ENCODE measurements at regions not wholly inside any gene's neighbourhood (a gene's known extent, or its start where the extent isn't known, plus 50 kb on each side); places are given as distances from the start of the nearest gene placed in this dataset.
"Not testable (repeated sequence)": the region's sequence is repeated elsewhere in the genome, so short reads cannot be mapped to it uniquely, and the experiment has no call there.

- in situ Hi-C loops (cut with MboI); H3K4me1 ChIP-seq (replicated peaks in 1 of 2; ENCODE audit: control insufficient read depth in 2 of 2, insufficient read depth in 2 of 2, low read length in 2 of 2); H3K9me3 ChIP-seq (replicated peaks; ENCODE audit: control insufficient read depth, insufficient read depth, low read depth, low read length); H3K27ac ChIP-seq (ENCODE audit: extremely low read depth, low read depth, low read length); BruUV-seq (replicated peaks); H3K79me2 ChIP-seq (ENCODE audit: control insufficient read depth, insufficient read depth, low read length); intact Hi-C loops (cut with micrococcal nuclease); H2AFZ ChIP-seq (ENCODE audit: low read depth, low read length); H3K36me3 ChIP-seq (ENCODE audit: control insufficient read depth, insufficient read depth, low read length); H3K27me3 ChIP-seq (ENCODE audit: control insufficient read depth in 2 of 2, insufficient read depth in 2 of 2, low read length in 2 of 2); H3K4me3 ChIP-seq; H4K20me1 ChIP-seq (replicated peaks; ENCODE audit: control insufficient read depth, insufficient read depth, low read length); H3K9ac ChIP-seq (ENCODE audit: insufficient read depth in 1 of 2, low read depth in 2 of 2, low read length in 2 of 2); FAIRE-seq; POLR2A ChIA-PET; H3K9me1 ChIP-seq (ENCODE audit: control insufficient read depth, insufficient read depth, low read length); H3K4me2 ChIP-seq (ENCODE audit: insufficient read depth, low read length); CTCF ChIA-PET (ENCODE audit: low intra/inter-chr PET ratio); ATAC-seq; DNase-seq (ENCODE audit: extremely low read depth in 1 of 4, low spot score in 3 of 4): not testable (repeated sequence)
- peak; percentile 9 for TF ChIP-seq ZNF146 (CRISPR knock-in tag; IDR thresholded peaks at IDR 0.05; ENCODE audit: unreplicated experiment)
These were observed 171.0 kb upstream of the CCNH start for GRCh38 chr5:87583704-87584103.

- no TSS peak for BruUV-seq (replicated peaks)
- POLR2A ChIA-PET, result no interaction called here
- no peak overlapping the region for H3K4me2 ChIP-seq (ENCODE audit: insufficient read depth, low read length)
- H3K27me3 ChIP-seq (ENCODE audit: control insufficient read depth in 2 of 2, insufficient read depth in 2 of 2, low read length in 2 of 2), result no peaks in the 10 kb centered on the region
- in situ Hi-C loops (cut with MboI) (no loop called here), intact Hi-C loops (cut with micrococcal nuclease) (no loop called here)
- H3K27ac ChIP-seq (ENCODE audit: extremely low read depth, low read depth, low read length), result no peak overlapping the region
- no peaks in the 10 kb centered on the region for H3K9me1 ChIP-seq (ENCODE audit: control insufficient read depth, insufficient read depth, low read length)
- H4K20me1 ChIP-seq (replicated peaks; ENCODE audit: control insufficient read depth, insufficient read depth, low read length), result no peaks in the 10 kb centered on the region
- H3K79me2 ChIP-seq (ENCODE audit: control insufficient read depth, insufficient read depth, low read length), result no peaks in the 10 kb centered on the region
- no peaks in the 10 kb centered on the region for H3K36me3 ChIP-seq (ENCODE audit: control insufficient read depth, insufficient read depth, low read length)
- CTCF ChIA-PET (ENCODE audit: low intra/inter-chr PET ratio), result no interaction called here
- 6% methylated on average over 4 of the region's 4 CpGs for WGBS (ENCODE audit: insufficient coverage, low coverage, missing lambda C conversion rate)
- no peak for FAIRE-seq
- no peaks in the 10 kb centered on the region for H3K4me1 ChIP-seq (replicated peaks in 1 of 2; ENCODE audit: control insufficient read depth in 2 of 2, insufficient read depth in 2 of 2, low read length in 2 of 2)
- TF ChIP-seq ZNF589 (CRISPR knock-in tag; IDR thresholded peaks at IDR 0.05; ENCODE audit: low read depth) (no peak), PML (IDR thresholded peaks at IDR 0.05; ENCODE audit: low read length) (no peak), FIP1L1 (IDR thresholded peaks at IDR 0.05; ENCODE audit: low read depth, low read length, poor library complexity, severe bottlenecking) (no peak), ZBTB17 (CRISPR knock-in tag; IDR thresholded peaks at IDR 0.05) (no peak), BRD9 (IDR thresholded peaks at IDR 0.05; ENCODE audit: low read depth, partially characterized antibody) (no peak), FOXA3 (CRISPR knock-in tag; conservative IDR thresholded peaks at IDR 0.05 in 1 of 2, IDR thresholded peaks at IDR 0.05 in 1 of 2) (no peak), ZNF79 (CRISPR knock-in tag; IDR thresholded peaks at IDR 0.05; ENCODE audit: low read depth) (no peak), NUFIP1 (IDR thresholded peaks at IDR 0.05; ENCODE audit: partially characterized antibody) (no peak), DACH1 (IDR thresholded peaks at IDR 0.05; ENCODE audit: partially characterized antibody) (no peak), POLR3G (IDR thresholded peaks at IDR 0.05; ENCODE audit: extremely low read depth, insufficient read length, insufficient replicate concordance) (no peak), TEAD2 (tag; IDR thresholded peaks at IDR 0.05) (no peak), ZNF507 (tag; conservative IDR thresholded peaks at IDR 0.05) (no peak), ZNF239 (CRISPR knock-in tag; IDR thresholded peaks at IDR 0.05) (no peak), HNRNPUL1 (IDR thresholded peaks at IDR 0.05; ENCODE audit: low read length) (no peak), MXI1 (IDR thresholded peaks at IDR 0.05; ENCODE audit: low read depth, low read length) (no peak)
- DNase-seq (ENCODE audit: extremely low read depth in 1 of 4, low spot score in 3 of 4), result no peak
- no peak overlapping the region for H3K9ac ChIP-seq (ENCODE audit: insufficient read depth in 1 of 2, low read depth in 2 of 2, low read length in 2 of 2)
- no peak overlapping the region for H2AFZ ChIP-seq (ENCODE audit: low read depth, low read length)
- no peaks in the 10 kb centered on the region for H3K9me3 ChIP-seq (replicated peaks; ENCODE audit: control insufficient read depth, insufficient read depth, low read depth, low read length)
- no peak for ATAC-seq
- H3K4me3 ChIP-seq, result no peak overlapping the region
These were observed 169.4 kb upstream of the CCNH start for GRCh38 chr5:87582149-87582548.

Data from K562 (cell line).